ENCODE measurements at regions not wholly inside any gene's neighbourhood (a gene's known extent, or its start where the extent isn't known, plus 50 kb on each side); places are given as distances from the start of the nearest gene placed in this dataset.

GRCh38 chr12:16415155-16415554 is 67.7 kb downstream of the MGST1 start:
- H3K4me3 ChIP-seq = no peak overlapping the region
- Mint-ChIP-seq H3K36me3 (ENCODE audit: low read depth) (0 out of 3 replicates have a peak, but pooled peaks cover 3% of the 10 kb centered on the region), H3K4me1 (no peaks in the 10 kb centered on the region), H3K27ac (no peak overlapping the region), H3K4me3 (no peak overlapping the region), H3K27me3 (ENCODE audit: insufficient read depth, low read depth, poor library complexity) (no peaks in the 10 kb centered on the region), H3K9me3 (no peaks in the 10 kb centered on the region)
- no peak for TF ChIP-seq ZNF114 (CRISPR knock-in tag; IDR thresholded peaks at IDR 0.05)
- TF ChIP-seq ZNF462 (CRISPR knock-in tag; IDR thresholded peaks at IDR 0.05) = no peak
- TF ChIP-seq CREB1 (CRISPR knock-in tag; IDR thresholded peaks at IDR 0.05; ENCODE audit: low read depth) = no peak
- no peak for TF ChIP-seq CTCF (conservative IDR thresholded peaks at IDR 0.05; ENCODE audit: low read depth in 2 of 2)
- TF ChIP-seq, protein P1, sequence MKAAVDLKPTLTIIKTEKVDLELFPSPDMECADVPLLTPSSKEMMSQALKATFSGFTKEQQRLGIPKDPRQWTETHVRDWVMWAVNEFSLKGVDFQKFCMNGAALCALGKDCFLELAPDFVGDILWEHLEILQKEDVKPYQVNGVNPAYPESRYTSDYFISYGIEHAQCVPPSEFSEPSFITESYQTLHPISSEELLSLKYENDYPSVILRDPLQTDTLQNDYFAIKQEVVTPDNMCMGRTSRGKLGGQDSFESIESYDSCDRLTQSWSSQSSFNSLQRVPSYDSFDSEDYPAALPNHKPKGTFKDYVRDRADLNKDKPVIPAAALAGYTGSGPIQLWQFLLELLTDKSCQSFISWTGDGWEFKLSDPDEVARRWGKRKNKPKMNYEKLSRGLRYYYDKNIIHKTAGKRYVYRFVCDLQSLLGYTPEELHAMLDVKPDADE (IDR thresholded peaks at IDR 0.05) = no peak
- H2AFZ ChIP-seq = no peak overlapping the region
- no peaks in the 10 kb centered on the region for H3K36me3 ChIP-seq (ENCODE audit: insufficient read depth)
- no peaks in the 10 kb centered on the region for H3F3A ChIP-seq (replicated peaks; ENCODE audit: low read depth)
- no peak overlapping the region for H3K27ac ChIP-seq (ENCODE audit: low read depth)
- H3K4me1 ChIP-seq (ENCODE audit: insufficient read depth) = no peaks in the 10 kb centered on the region
- no peaks in the 10 kb centered on the region for H3K27me3 ChIP-seq (ENCODE audit: insufficient read depth)
- no peaks in the 10 kb centered on the region for H4K20me1 ChIP-seq (replicated peaks; ENCODE audit: insufficient read depth)
- ATAC-seq (no peak), DNase-seq (ENCODE audit: low spot score) (no peak)
- no peak overlapping the region for H3K4me2 ChIP-seq
- H3K9me2 ChIP-seq (ENCODE audit: insufficient read depth) = peaks cover 15% of the 10 kb centered on the region; the same call in 1 of the 2 replicates
- H3K79me2 ChIP-seq (replicated peaks; ENCODE audit: insufficient read depth) = no peaks in the 10 kb centered on the region
